ENCODE measurements at regions not wholly inside any gene's neighbourhood (a gene's known extent, or its start where the extent isn't known, plus 50 kb on each side); places are given as distances from the start of the nearest gene placed in this dataset.

GRCh38 chr3:168989396-168989795 is 674.1 kb downstream of the MECOM start (continued):
- TF ChIP-seq MEF2A (IDR thresholded peaks at IDR 0.05; ENCODE audit: borderline replicate concordance, low read depth) = no peak

GRCh38 chr3:168988853-168989252 is 674.7 kb downstream of the MECOM start:
- ChIA-PET CTCF (no interaction called here), POLR2A (no interaction called here)
- H3K27ac ChIP-seq (ENCODE audit: low read depth in 2 of 2, low read length in 1 of 2) = no peak overlapping the region
- H2AFZ ChIP-seq (ENCODE audit: low read depth) = no peak overlapping the region
- H3K36me3 ChIP-seq (replicated peaks in 1 of 2; ENCODE audit: control insufficient read depth in 1 of 2, insufficient read depth in 2 of 2, low read length in 1 of 2) = no peaks in the 10 kb centered on the region
- no peaks in the 10 kb centered on the region; the same call in 1 of the 2 replicates for H3K9me2 ChIP-seq
- no peaks in the 10 kb centered on the region for H3K9me3 ChIP-seq
- H3K27me3 ChIP-seq (ENCODE audit: insufficient read depth) = no peaks in the 10 kb centered on the region
- TF ChIP-seq MEF2A (IDR thresholded peaks at IDR 0.05; ENCODE audit: borderline replicate concordance, low read depth) = no peak
- TF ChIP-seq TCF12 (IDR thresholded peaks at IDR 0.05) = no peak
- TF ChIP-seq RCOR1 (IDR thresholded peaks at IDR 0.05; ENCODE audit: low read length) = no peak
- TF ChIP-seq TEAD4 (IDR thresholded peaks at IDR 0.05; ENCODE audit: borderline replicate concordance, insufficient read depth) = no peak
- no peak for TF ChIP-seq EZH2phosphoT487 (IDR thresholded peaks at IDR 0.05; ENCODE audit: borderline replicate concordance, low read depth)
- TF ChIP-seq EP300 (IDR thresholded peaks at IDR 0.05; ENCODE audit: borderline replicate concordance in 1 of 2, low read depth in 1 of 2, low read length in 1 of 2) = no peak
- no peak for TF ChIP-seq SIN3A (IDR thresholded peaks at IDR 0.05; ENCODE audit: borderline replicate concordance, low read depth, low read length)
- no peak for TF ChIP-seq MXI1 (IDR thresholded peaks at IDR 0.05; ENCODE audit: low read depth, low read length)
- no peak for TF ChIP-seq FOXJ3 (CRISPR knock-in tag; IDR thresholded peaks at IDR 0.05)
- no peak for TF ChIP-seq SMC3 (IDR thresholded peaks at IDR 0.05; ENCODE audit: low read depth, low read length)
- TF ChIP-seq ZBTB33 (IDR thresholded peaks at IDR 0.05; ENCODE audit: borderline replicate concordance, low read depth) = no peak
- no peak for TF ChIP-seq RAD21 (IDR thresholded peaks at IDR 0.05; ENCODE audit: low read length)
- TF ChIP-seq CHD2 (IDR thresholded peaks at IDR 0.05; ENCODE audit: low read length, partially characterized antibody) = no peak
- TF ChIP-seq FOSL2 (IDR thresholded peaks at IDR 0.05; ENCODE audit: borderline replicate concordance, low read depth) = no peak
- no peak for TF ChIP-seq ELF1 (IDR thresholded peaks at IDR 0.05)
- TF ChIP-seq GATA2 (CRISPR knock-in tag; IDR thresholded peaks at IDR 0.05) = no peak
- no peak for TF ChIP-seq USF1 (IDR thresholded peaks at IDR 0.05; ENCODE audit: borderline replicate concordance, low read depth)
- no peak for TF ChIP-seq FOXM1 (IDR thresholded peaks at IDR 0.05; ENCODE audit: low read depth)
- TF ChIP-seq USF2 (IDR thresholded peaks at IDR 0.05; ENCODE audit: borderline replicate concordance, low read depth, low read length) = no peak
- TF ChIP-seq PBX3 (IDR thresholded peaks at IDR 0.05) = no peak
- H3K9ac ChIP-seq = no peak overlapping the region
- H3K4me2 ChIP-seq = no peak overlapping the region
- no peak for DNase-seq
- H4K20me1 ChIP-seq (ENCODE audit: insufficient read depth) = no peaks in the 10 kb centered on the region
- no peaks in the 10 kb centered on the region for H3K79me2 ChIP-seq (ENCODE audit: insufficient read depth)
- 30% methylated on average over 1 of the region's 1 CpG for WGBS (ENCODE audit: low lambda C conversion rate)
- no peaks in the 10 kb centered on the region for H3F3A ChIP-seq (replicated peaks; ENCODE audit: insufficient read depth)
- no peaks in the 10 kb centered on the region for H3K4me1 ChIP-seq (ENCODE audit: control insufficient read depth in 1 of 2, insufficient read depth in 2 of 2, low read depth in 1 of 2, low read length in 1 of 2)
- H3K4me3 ChIP-seq (ENCODE audit: low read depth in 2 of 2, low read length in 1 of 2) = no peak overlapping the region

Data from SK-N-SH (cell line).